ENCODE measurements at regions not wholly inside any gene's neighbourhood (a gene's known extent, or its start where the extent isn't known, plus 50 kb on each side); places are given as distances from the start of the nearest gene placed in this dataset.

- no peaks in the 10 kb centered on the region for H3K27me3 ChIP-seq
- H3K4me1 ChIP-seq (ENCODE audit: insufficient read depth) = no peaks in the 10 kb centered on the region
- H3K4me3 ChIP-seq = no peak overlapping the region
- H3K9me3 ChIP-seq = no peaks in the 10 kb centered on the region
- 59 to 65% (median 61%) methylated on average over 6 of the region's 6 CpGs for WGBS, 3 donors
- H3K36me3 ChIP-seq = no peaks in the 10 kb centered on the region
- no peak overlapping the region for H3K27ac ChIP-seq
- intact Hi-C loops (cut with DNase I) = no loop called here
- TF ChIP-seq POLR2A (IDR thresholded peaks at IDR 0.05) = no peak
- TF ChIP-seq EP300 (IDR thresholded peaks at IDR 0.05) = no peak
- TF ChIP-seq, protein P1, sequence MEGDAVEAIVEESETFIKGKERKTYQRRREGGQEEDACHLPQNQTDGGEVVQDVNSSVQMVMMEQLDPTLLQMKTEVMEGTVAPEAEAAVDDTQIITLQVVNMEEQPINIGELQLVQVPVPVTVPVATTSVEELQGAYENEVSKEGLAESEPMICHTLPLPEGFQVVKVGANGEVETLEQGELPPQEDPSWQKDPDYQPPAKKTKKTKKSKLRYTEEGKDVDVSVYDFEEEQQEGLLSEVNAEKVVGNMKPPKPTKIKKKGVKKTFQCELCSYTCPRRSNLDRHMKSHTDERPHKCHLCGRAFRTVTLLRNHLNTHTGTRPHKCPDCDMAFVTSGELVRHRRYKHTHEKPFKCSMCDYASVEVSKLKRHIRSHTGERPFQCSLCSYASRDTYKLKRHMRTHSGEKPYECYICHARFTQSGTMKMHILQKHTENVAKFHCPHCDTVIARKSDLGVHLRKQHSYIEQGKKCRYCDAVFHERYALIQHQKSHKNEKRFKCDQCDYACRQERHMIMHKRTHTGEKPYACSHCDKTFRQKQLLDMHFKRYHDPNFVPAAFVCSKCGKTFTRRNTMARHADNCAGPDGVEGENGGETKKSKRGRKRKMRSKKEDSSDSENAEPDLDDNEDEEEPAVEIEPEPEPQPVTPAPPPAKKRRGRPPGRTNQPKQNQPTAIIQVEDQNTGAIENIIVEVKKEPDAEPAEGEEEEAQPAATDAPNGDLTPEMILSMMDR (IDR thresholded peaks at IDR 0.05) = no peak
- no peak for DNase-seq
These were observed 62.6 kb downstream of the ZBTB18 start for GRCh38 chr1:244113532-244114320.

- intact Hi-C loops (cut with DNase I) = no loop called here
- Histone ChIP-seq H3K9me3 (no peaks in the 10 kb centered on the region), H3K36me3 (no peaks in the 10 kb centered on the region), H3K27ac (no peak overlapping the region), H3K27me3 (no peaks in the 10 kb centered on the region), H3K4me3 (no peak overlapping the region), H3K4me1 (ENCODE audit: insufficient read depth) (no peaks in the 10 kb centered on the region)
- no peak for TF ChIP-seq POLR2A (IDR thresholded peaks at IDR 0.05)
- TF ChIP-seq, protein P1 (IDR thresholded peaks at IDR 0.05) = no peak
- TF ChIP-seq EP300 (IDR thresholded peaks at IDR 0.05) = no peak
- 69 to 80% (median 72%) methylated on average over 4 of the region's 4 CpGs for WGBS, 3 donors
- DNase-seq = no peak
These were observed 63.8 kb downstream of the ZBTB18 start for GRCh38 chr1:244114892-244115291.

- H3K4me3 ChIP-seq = no peak overlapping the region
These were observed 65.9 kb downstream of the ZBTB18 start for GRCh38 chr1:244116946-244117345.

DNA sequence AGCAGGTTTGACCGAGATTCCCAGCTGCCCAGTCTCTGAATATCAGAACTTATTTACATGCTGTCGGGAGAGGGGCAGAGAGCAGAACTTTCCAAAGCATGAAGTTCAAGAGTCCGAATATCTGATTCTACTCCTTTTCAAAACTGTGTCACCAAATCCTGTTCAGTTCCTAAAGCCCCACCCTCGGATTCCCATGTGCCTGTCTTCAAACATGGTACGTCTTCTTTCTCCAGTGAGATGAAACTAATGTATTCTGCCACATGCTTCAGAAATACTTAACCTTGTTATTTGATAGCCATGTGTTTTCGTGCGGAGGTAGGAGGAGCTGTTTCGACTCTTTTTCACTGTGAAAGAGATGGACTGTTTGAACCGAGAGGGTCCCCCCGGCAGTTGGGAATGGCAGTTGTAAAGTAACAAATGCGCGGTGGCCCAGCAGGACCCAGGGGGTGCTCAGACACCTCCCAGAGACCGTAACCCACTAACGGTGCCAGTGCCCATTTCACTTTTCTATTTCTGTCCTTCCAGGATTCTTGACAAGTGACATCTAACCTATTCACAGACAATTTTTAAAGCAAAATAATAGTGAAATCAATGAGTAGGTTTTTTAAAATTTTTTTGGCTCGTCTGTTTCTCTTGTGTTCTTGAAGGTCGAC lies 67.2 kb downstream of the ZBTB18 start:
- Histone ChIP-seq H3K27me3 (no peaks in the 10 kb centered on the region), H3K36me3 (no peaks in the 10 kb centered on the region), H3K4me1 (ENCODE audit: insufficient read depth) (no peaks in the 10 kb centered on the region), H3K4me3 (no peak overlapping the region), H3K9me3 (no peaks in the 10 kb centered on the region), H3K27ac (no peak overlapping the region)
- DNase-seq = no peak
- intact Hi-C loops (cut with DNase I) = no loop called here
- TF ChIP-seq POLR2A (IDR thresholded peaks at IDR 0.05) (no peak), EP300 (IDR thresholded peaks at IDR 0.05) (no peak)
- TF ChIP-seq, protein P1 (IDR thresholded peaks at IDR 0.05) = no peak
- WGBS, 3 donors = 19 to 26% (median 21%) methylated on average over 16 of the region's 16 CpGs

More at GRCh38 chr1:244116946-244117345, 65.9 kb downstream of the ZBTB18 start:
- H3K36me3 ChIP-seq = no peaks in the 10 kb centered on the region
- H3K27ac ChIP-seq = no peak overlapping the region
- no peak for DNase-seq
- no peaks in the 10 kb centered on the region for H3K4me1 ChIP-seq (ENCODE audit: insufficient read depth)
- no peaks in the 10 kb centered on the region for H3K27me3 ChIP-seq
- 88 to 97% (median 92%) methylated on average over 3 of the region's 3 CpGs for WGBS, 3 donors
- TF ChIP-seq, protein P1 (IDR thresholded peaks at IDR 0.05) = no peak
- TF ChIP-seq EP300 (IDR thresholded peaks at IDR 0.05) (no peak), POLR2A (IDR thresholded peaks at IDR 0.05) (no peak)
- H3K9me3 ChIP-seq = no peaks in the 10 kb centered on the region
- intact Hi-C loops (cut with DNase I) = no loop called here

Measured in ovary (tissue), 7 donors.